ENCODE measurements at regions not wholly inside any gene's neighbourhood (a gene's known extent, or its start where the extent isn't known, plus 50 kb on each side); places are given as distances from the start of the nearest gene placed in this dataset.

DNA sequence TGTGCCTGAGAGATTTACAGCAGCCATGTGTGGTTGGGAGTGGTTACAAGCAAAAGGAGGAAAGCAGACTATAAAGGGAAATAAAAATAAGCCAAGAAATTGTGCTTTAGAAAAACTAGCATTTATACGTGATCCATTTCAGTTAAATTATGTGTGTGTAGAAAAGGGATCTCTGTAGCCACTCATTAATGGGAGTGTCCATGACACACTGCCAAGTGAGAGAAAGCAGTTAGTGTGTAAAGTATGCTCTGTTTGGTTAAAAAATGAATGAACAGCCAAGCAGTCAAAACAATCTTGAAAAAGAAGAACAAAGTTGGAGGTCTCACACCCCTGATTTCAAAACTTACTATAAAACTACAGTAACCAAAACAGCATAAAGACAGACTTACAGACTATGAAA lies 67.9 kb upstream of the GGTLC1 start:
- H3K27me3 Mint-ChIP-seq (ENCODE audit: unreplicated experiment), result no peaks in the 10 kb centered on the region
- H3K4me1 Mint-ChIP-seq (ENCODE audit: low read depth, unreplicated experiment), result no peaks in the 10 kb centered on the region
- no peak for DNase-seq
- H3K9me3 Mint-ChIP-seq (ENCODE audit: unreplicated experiment), result no peaks in the 10 kb centered on the region
- TF ChIP-seq, protein P1, sequence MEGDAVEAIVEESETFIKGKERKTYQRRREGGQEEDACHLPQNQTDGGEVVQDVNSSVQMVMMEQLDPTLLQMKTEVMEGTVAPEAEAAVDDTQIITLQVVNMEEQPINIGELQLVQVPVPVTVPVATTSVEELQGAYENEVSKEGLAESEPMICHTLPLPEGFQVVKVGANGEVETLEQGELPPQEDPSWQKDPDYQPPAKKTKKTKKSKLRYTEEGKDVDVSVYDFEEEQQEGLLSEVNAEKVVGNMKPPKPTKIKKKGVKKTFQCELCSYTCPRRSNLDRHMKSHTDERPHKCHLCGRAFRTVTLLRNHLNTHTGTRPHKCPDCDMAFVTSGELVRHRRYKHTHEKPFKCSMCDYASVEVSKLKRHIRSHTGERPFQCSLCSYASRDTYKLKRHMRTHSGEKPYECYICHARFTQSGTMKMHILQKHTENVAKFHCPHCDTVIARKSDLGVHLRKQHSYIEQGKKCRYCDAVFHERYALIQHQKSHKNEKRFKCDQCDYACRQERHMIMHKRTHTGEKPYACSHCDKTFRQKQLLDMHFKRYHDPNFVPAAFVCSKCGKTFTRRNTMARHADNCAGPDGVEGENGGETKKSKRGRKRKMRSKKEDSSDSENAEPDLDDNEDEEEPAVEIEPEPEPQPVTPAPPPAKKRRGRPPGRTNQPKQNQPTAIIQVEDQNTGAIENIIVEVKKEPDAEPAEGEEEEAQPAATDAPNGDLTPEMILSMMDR (IDR thresholded peaks at IDR 0.05; ENCODE audit: partially characterized antibody, unreplicated experiment), result no peak
- H3K36me3 Mint-ChIP-seq (ENCODE audit: unreplicated experiment), result no peaks in the 10 kb centered on the region
- no peak overlapping the region for H3K4me3 Mint-ChIP-seq (ENCODE audit: unreplicated experiment)
- H3K27ac Mint-ChIP-seq (ENCODE audit: unreplicated experiment), result no peak overlapping the region

DNA sequence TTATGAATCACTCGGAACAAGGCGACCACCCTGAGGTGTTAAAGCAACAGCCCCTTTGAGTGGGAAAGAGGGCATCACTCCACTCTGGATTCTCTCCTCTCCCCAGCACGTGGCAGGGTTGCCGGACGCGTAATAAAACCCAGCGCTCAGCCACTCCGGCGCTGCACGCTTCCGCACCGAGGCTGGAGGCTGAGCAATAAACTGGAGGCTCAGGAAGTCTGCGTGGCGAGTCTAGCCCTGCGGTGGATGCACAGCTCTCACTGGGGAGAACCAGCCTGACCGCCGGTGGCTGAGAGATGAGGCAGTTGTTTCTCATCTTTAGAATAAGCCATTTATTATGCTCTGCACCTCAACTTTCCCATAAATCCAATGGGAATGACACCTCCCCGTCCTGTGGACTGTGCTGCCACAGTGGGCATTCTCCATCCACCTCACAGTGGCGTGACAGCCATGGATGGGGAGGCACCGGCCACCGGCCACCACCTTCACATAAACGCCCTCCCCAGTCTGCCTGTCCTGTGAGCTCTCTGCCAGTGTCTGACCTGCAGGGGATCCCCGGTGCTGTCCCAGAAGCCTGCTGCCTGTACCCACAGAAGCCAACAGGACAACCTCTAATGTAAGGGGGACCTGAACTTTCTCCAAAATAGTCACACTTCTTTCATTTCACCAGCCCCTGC lies 64.2 kb upstream of the GGTLC1 start:
- TF ChIP-seq, protein P1 (IDR thresholded peaks at IDR 0.05; ENCODE audit: partially characterized antibody, unreplicated experiment), result no peak
- no peak for DNase-seq
- peaks cover 4% of the 10 kb centered on the region for H3K9me3 Mint-ChIP-seq (ENCODE audit: unreplicated experiment)
- no peak overlapping the region for H3K4me3 Mint-ChIP-seq (ENCODE audit: unreplicated experiment)
- peaks cover 5% of the 10 kb centered on the region for H3K36me3 Mint-ChIP-seq (ENCODE audit: unreplicated experiment)
- peaks cover 2% of the 10 kb centered on the region for H3K27me3 Mint-ChIP-seq (ENCODE audit: unreplicated experiment)
- H3K27ac Mint-ChIP-seq (ENCODE audit: unreplicated experiment), result no peak overlapping the region
- H3K4me1 Mint-ChIP-seq (ENCODE audit: low read depth, unreplicated experiment), result no peaks in the 10 kb centered on the region

DNA sequence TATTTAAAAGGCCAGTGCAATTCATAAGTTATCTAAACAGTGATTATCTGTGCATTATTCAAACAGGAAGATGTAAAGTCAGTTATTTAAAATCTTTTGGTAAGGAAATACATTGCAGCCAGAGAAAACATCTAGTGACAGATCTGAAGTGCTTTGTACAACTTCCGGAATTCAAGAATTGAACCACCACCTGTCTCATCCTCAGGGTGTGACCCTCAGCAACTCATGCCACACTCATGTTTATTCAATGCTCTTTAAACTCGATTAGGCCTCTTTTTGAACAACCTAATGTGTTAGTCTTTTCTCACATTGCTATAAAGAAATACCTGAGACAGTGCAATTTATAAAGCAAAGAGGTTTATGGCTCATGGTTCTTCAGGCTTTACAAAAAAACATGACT lies 62.6 kb upstream of the GGTLC1 start:
- H3K4me3 Mint-ChIP-seq (ENCODE audit: unreplicated experiment), result no peak overlapping the region
- peaks cover 5% of the 10 kb centered on the region for H3K36me3 Mint-ChIP-seq (ENCODE audit: unreplicated experiment)
- no peak for DNase-seq
- H3K27me3 Mint-ChIP-seq (ENCODE audit: unreplicated experiment), result peaks cover 2% of the 10 kb centered on the region
- H3K27ac Mint-ChIP-seq (ENCODE audit: unreplicated experiment), result no peak overlapping the region
- no peaks in the 10 kb centered on the region for H3K4me1 Mint-ChIP-seq (ENCODE audit: low read depth, unreplicated experiment)
- TF ChIP-seq, protein P1 (IDR thresholded peaks at IDR 0.05; ENCODE audit: partially characterized antibody, unreplicated experiment), result no peak
- peaks cover 4% of the 10 kb centered on the region for H3K9me3 Mint-ChIP-seq (ENCODE audit: unreplicated experiment)

DNA sequence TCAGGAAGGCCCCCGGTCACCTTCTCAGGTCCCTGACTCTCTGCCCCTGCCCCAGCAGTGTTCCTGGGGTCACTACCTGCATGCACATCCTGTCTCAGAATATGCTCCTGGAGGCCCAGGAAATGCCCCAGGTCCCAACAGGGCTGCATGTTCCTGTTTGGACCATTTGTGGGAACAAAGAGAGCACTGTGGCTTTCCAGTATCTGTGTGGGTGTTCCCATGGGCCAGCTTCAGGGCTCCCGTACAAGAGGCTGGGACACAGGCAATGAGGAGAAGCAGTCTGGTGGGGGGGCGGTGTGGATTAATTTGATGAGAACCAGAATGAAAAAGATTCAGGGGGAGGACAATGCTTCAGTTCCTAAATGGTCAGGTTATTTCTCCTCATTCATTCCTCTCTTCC lies 61.5 kb upstream of the GGTLC1 start:
- Mint-ChIP-seq H3K27me3 (ENCODE audit: unreplicated experiment) (peaks cover 2% of the 10 kb centered on the region), H3K4me1 (ENCODE audit: low read depth, unreplicated experiment) (no peaks in the 10 kb centered on the region), H3K9me3 (ENCODE audit: unreplicated experiment) (peaks cover 4% of the 10 kb centered on the region), H3K27ac (ENCODE audit: unreplicated experiment) (no peak overlapping the region), H3K4me3 (ENCODE audit: unreplicated experiment) (no peak overlapping the region), H3K36me3 (ENCODE audit: unreplicated experiment) (peaks cover 5% of the 10 kb centered on the region)
- no peak for DNase-seq
- TF ChIP-seq, protein P1 (IDR thresholded peaks at IDR 0.05; ENCODE audit: partially characterized antibody, unreplicated experiment), result no peak

DNA sequence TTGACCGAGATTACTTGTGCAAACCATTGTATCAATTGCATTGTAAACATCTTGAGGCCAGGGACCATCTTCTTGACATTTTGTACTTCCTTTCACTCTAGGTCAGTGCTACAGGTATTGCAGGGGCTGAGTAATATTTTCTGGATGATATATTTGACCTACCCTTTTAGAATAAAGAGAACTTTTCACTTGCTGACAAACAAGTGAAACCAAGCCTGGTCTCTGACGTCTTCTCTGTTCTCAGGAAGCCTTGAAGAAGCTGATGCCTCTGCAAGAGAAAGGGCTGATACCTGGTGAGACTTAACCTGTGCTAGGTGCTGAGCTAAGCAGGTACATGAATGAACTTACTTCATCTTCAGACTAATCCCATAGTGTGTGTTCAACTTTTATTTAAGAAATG lies 60.5 kb upstream of the GGTLC1 start:
- H3K36me3 Mint-ChIP-seq (ENCODE audit: unreplicated experiment), result peaks cover 5% of the 10 kb centered on the region
- peaks cover 2% of the 10 kb centered on the region for H3K27me3 Mint-ChIP-seq (ENCODE audit: unreplicated experiment)
- no peak overlapping the region for H3K4me3 Mint-ChIP-seq (ENCODE audit: unreplicated experiment)
- no peaks in the 10 kb centered on the region for H3K4me1 Mint-ChIP-seq (ENCODE audit: low read depth, unreplicated experiment)
- H3K9me3 Mint-ChIP-seq (ENCODE audit: unreplicated experiment), result peaks cover 4% of the 10 kb centered on the region
- DNase-seq, result no peak
- TF ChIP-seq, protein P1 (IDR thresholded peaks at IDR 0.05; ENCODE audit: partially characterized antibody, unreplicated experiment), result no peak
- no peak overlapping the region for H3K27ac Mint-ChIP-seq (ENCODE audit: unreplicated experiment)
